SIG-M5 treated with dmso at 0.1 percent for 504 hours (cell line): ENCODE measurements at regions not wholly inside any gene's neighbourhood (a gene's known extent, or its start where the extent isn't known, plus 50 kb on each side); places are given as distances from the start of the nearest gene placed in this dataset.
"Not testable (repeated sequence)": the region's sequence is repeated elsewhere in the genome, so short reads cannot be mapped to it uniquely, and the experiment has no call there.

ENCODE experiments used
- DNase-seq: peaks from one replicate; lab custom pipeline; 2025; ENCODE audit not compliant: unreplicated experiment; lab: John Stamatoyannopoulos, UW

DNA sequence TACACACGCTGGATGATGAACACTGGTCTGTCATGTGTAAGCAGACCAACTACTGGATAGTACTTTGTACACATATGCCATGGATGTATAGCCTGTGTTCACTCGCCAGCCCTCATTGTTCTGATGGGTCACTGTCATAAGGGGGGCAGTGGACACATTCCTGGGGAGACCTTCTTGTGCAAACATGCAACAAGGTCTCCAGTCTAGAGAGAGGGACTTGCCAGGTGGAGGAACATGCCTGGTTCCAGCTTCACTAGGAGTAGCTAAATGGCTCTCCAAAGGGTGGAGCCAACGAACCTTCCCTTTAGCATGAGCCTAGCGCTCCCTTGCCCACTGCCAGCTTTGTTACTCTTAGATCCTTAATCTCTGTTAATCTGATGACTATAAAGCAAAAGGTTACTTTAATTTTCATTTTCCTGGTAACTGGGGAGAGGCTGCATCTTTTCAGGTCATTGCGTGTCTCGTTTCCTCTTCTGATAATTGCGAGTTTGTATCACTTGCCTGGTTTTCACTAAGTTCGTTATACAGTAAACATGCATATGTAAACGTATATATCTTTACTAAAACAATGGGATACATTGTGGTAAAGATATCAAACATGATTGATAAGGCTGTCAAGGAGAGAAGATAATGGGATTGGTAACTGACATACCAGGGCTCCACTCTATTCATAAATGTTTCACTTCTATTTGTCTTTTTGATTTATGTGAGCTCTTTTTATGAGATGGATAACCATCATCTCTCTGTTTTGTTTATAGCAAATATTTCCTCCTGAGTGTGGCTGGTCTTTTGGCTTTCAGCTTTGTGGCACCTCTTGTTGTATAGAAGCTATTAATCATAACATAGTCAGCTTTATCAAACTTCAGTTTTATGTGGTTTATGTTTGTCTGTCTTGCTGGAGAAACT lies 235.2 kb upstream of the SGCG start:
- DNase-seq = no peak

DNA sequence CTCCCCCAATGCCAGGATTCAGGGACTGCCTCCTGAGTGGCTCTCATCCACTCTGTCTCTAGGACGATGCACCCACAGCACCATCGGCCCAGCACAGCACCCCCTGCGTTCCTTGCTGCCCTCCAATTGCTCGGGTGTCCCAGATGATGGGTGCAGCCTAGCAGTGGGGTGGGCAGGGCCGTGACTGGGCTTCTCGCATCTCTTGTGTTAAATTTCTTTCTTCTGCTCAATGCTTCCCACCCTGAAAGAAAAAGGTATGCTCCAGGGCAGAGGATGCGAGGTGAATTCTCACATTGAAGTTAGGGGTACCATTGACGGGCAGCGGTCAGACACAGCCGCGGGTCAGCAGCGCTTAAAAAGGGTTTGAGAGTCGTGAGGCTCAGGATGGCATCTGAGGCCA lies 232.4 kb upstream of the SGCG start:
- DNase-seq = no peak

DNA sequence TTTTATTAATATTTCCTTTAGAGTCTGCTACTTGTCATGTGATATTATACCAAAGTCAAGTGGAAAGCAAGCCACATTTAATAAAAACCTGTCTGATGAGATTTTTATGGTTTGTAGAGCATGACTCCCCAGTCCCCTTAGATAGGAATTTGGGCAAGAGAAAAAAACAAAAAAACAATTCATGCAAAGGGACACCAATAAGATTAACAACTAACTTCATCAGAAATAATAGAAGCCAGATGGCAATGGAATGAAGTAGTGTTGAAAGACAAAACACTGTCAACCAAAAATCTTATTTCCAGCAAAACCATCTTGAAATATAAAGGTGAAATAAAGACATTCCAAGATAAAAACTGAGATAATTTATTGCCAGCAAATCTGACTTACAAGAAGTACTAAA lies 228.8 kb upstream of the SGCG start:
- not testable (repeated sequence) for DNase-seq

DNA sequence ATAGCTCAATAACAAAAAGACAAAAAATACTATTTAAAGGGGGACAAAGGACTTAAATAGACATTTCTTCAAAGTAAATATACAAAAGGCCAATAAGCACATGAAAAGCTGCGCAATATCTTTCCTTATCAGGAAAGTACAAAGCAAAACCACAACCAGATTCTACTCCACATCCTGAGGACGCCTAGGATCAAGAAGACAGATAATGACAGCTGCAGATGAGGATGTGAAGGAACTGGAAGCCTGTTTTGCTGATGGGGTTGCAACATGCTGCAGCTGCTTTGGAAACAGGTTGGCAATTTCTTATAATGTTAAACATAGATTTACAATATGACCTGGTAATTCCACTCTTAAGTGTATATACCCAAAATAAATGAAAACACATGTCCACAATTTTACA lies 225.6 kb upstream of the SGCG start:
- DNase-seq = not testable (repeated sequence)

DNA sequence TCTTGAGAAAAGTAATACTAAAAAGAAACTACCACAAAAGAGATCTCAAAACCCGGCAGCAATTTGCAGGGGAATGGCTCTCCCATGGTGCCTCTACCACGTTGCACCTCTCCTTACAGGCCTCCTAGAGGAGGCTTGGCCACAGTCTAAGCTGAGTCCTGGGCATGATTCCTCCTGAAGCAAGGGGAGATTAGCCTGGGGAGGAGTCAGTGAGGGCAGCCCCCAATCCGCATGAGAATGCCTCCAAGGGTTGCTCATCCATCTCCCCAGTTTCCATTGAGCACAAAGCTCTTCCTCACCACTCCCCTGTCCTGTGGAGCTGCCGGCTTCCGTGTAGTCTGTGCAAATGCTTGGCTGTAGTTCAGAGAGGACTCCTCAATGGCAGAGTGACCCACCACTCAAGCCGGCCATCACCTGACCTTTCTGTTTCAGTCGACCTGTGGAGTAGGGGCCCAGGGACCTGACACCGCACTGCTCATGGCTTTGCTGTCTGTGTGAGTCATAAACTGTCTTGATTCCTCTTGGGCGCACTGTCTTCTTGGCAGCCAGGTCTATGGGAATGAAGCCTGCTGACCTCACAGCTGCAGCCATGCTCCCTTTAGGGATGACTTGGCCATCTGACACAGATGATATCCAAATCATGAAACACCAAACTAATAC lies 224.2 kb upstream of the SGCG start:
- DNase-seq = not testable (repeated sequence)

DNA sequence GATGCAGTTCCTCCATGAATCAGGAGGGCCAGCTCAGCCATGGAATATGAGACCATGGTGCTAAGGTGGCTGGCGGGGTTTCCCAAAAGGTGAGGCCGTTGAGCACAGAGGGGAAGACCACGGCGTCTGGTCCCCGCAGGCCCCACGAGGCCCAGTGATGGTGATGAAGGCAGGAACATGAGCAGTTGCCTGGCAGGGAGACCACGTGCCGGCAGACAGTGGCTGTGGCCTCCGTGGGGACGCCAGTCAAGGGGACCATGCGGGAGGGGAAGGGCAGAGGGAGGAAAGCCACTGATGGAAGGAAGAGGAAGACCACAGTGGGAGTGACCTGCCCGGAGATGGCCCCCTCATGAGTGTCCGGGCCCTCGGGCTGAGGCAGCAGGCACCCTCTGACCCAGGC lies 220.9 kb upstream of the SGCG start:
- DNase-seq = not testable (repeated sequence)

DNA sequence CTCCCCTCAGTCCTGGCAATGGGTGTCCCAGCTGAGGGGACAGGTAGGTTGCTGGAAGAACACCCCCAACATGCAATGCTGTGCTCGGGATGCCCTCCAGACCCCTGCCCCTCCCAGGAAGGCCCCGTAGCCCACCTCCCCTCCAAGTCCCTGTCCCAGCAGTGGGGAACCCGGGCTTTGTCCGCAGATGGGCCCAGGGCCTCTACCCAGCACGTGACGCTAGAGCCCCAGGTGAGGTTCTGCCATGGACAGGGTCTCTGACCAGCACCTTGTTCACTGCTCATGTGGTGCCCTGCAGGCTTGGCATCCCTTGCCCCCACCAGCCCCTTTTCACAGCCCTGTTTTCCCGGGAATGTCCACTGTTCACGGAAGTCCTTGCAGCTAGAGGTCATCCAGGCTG lies 220.0 kb upstream of the SGCG start:
- DNase-seq = no peak

DNA sequence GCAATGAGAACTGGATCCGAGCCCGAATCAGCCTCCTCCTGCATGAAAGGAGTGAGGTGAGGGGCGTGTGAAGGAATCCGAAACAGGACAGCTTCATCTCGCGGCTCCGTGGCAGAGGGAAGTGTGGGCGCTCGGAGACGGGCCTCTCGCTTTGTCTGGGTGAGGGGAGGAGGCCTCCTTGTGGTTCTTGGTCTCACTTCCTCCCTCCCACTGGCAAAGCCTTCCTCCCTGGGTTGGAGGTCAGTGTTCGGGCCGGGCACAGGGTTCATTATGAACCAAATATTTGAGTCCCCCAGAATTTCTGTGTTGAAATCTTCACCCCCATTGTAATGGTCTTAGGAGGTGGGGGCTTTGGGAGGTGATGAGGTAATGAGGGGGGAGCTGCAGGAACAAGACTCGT lies 219.4 kb upstream of the SGCG start:
- not testable (repeated sequence) for DNase-seq

DNA sequence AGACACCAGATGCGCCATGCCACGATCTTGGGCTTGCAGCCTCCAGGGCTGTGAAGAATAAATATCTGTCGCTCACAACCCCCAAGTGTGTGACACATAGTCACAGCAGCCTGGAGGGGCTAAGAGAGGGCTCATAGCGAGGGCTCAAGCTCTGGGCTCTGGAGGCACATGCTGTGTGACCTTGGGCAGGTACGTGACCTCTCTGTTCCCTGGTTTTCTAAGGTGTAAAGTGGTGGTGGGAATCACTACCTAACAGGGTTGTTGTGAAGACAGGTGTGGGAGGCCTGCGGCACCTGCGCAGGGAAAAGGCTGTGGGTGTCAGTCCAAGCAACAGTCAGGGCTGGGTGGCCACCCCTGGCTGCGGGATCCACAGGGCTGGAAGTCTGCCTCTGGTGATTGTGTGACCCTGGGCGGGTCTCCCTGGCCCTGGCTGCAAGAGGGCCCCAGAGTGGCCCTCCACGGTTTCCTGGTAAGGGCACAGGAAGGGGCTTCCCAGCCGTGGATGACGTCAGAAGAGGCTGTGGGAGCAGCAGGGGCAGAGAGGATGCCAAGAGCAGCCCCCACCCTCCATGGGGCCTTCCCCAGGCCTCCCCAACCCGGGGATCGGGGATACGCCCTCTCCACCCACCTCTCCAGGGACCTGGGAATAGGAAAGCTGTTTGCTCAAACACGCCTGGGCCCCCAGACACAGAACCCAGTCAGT lies 218.8 kb upstream of the SGCG start:
- DNase-seq = no peak

DNA sequence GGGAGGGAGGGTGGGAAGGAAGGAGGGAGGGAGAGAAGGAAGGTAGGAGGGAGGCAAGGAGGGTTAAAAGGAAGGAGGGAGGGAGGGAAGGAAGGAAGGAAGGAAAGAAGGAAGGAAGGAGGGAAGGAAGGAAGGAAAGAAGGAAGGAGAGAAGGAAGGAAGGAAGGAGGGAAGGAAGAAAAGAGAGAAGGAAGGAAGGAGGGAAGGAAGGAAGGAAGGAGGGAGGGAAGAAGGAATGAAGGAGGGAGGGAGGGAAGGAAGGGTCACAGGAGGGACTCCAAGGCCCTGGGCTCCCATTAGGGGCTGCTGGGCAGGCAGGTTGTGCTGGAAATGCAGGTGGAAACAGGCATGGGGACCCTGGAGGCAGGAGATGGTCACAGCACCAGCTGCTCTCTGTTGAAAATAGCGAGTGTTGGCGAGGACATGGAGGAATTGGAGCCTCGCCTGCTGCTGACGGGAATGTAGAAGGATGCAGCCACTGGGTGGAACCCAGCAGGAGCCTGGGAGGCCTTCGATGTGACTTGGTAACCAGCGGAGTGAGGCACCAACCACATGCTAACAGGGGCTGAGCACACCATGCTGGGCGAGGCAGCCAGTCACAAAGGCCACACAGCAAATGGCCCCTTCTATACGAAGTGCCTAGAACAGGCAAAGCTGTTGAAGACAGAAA lies 217.3 kb upstream of the SGCG start:
- not testable (repeated sequence) for DNase-seq

DNA sequence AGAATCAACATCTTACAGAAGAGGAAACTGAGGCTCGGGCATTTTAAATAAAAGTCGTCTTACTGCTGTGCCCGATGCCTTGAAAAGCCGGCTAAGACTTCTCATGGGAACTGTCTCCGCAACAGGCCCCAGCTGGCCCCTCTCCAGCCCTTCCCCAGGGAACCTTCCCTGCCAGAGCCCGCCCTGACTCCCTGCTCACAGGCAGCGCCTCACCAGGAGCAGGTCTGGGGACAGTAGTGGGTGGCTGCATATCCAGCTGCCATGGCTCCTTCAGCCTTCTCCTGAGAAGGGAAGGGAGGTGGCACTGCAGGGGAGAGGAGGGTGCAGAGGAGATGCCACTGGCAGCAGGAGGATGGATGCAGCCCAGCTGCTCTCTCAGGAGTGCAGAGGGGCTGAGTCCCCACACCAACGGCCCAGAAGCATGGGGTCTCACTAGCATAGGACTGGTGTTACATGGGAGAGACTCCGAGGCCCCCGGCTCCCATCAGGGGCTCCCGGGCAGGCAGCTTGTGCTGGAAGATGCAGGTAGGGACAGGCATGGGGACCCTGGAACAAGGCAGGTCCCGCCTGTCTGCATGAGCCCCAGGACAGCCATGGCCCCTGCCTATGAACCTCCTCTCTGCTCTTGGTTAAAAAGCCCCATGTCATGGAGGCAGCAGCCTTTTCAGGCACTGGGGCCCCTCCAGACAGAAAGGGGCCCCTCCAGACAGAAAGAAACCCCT lies 216.4 kb upstream of the SGCG start:
- no peak for DNase-seq

DNA sequence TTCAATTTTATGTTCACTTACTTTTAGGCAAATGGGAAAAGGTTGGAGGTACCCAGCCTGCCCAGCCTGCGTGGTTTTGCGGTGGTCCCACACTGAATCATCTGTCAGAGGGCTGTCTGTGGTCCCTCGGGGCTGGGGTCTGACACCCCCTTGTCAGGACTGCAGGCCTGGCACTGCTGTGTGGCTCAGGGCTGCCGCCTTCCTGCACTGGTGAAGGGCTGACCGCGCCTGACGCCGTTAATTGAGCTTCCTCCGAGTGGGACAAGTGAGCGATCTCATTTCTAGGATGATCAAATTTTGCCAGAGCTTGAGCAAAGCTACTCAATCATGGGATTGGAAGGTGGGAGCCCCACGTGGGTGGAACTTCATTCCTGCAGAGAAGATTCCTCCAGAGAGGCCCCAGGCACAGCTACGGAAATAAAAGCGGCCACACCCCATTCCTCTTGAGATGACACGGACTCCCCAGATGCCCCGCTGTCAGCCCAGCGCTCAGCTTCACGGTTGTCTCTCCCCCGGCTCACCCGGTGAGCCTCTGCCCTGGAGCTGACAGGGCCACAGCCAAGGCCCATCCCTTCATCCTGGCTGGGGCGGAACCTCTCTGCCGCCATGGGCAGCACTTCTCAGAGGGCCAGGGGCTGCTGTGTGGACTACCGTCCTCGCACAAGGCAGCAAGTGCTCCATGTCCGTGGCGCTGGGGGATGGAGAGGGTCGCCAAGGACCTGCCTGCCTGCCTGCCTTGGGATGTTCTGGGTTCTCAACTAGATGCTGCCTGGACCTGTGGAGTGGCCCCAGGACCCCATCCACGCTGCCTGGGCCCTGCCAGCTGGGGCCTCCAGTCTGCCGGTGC lies 215.5 kb upstream of the SGCG start:
- not testable (repeated sequence) for DNase-seq

DNA sequence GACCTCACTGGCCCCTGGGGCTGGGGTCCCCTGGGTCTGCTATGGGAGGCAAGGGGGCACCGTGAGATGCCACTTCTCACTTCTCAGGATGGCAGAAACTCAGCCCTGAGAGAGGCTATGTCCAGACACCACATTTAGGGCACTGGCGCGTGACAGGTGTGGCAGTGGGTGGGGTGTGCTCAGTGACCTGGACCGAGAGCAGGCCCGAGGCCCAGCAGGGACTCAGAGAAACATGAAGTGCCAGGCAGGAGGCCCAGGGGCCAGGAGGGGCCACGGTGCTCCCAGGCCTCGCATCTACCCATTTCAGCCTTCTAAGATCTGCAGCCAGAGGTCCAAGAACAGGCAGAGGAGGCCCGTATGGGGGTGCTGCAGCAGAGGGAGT lies 214.9 kb upstream of the SGCG start:
- DNase-seq = not testable (repeated sequence)

DNA sequence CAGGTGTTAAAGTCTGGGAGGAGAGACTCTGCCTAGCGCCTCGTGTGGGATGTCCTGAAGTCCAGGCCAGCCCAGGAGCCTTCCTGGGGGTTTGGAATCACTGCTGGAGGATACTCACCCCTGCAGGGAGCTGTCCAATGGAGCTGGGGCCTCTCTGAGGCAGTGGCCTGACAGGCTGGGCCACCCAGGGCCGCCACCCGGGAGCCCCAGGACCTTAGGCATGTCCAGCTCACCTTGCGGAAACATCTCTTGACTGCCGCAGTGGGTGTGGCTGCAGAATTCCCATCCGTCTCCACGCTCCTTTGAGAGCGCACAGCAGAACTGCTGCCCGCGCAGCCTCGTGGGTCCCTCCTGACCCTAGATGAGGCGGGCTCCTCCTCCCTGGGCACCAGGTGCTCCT lies 214.0 kb upstream of the SGCG start:
- not testable (repeated sequence) for DNase-seq

DNA sequence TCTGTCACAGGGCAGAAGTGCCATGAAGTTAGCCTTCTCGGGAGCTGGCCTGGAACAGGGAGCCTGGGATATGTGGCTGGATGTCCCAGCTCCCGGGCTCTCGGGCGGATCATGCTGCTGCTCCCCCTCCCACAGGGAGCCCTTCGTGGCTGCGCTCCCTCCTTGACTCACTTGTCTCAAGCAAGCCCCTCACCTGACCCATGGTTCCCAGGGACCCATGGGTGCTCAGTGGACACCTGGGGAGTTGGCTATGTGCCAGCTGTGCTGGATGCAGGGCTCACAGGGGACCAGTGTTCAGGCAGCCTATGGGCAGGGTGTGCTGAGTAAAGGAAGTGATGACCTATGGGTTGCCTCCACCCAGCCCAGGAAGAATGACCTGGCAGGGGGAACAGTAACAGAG lies 213.1 kb upstream of the SGCG start:
- DNase-seq = no peak

DNA sequence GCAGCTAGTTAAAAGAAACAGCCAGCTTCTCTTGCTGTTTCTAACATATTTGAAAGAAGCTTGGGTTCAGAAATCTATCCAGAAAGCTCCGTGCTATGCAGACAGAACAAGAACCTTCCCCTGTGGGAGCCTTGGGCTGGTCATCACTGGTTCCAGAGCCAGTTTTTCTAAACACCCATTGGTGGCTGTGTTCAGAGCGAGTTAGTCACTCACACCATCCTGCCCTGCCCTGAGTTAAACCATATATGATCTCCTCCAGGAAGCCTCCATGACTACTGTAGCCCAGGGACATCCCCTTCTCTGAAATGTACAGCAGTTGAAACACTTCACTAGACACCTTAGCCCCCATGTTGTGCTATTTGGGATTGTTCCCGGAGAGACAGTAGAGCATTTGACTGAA lies 200.8 kb upstream of the SGCG start:
- DNase-seq = no peak

DNA sequence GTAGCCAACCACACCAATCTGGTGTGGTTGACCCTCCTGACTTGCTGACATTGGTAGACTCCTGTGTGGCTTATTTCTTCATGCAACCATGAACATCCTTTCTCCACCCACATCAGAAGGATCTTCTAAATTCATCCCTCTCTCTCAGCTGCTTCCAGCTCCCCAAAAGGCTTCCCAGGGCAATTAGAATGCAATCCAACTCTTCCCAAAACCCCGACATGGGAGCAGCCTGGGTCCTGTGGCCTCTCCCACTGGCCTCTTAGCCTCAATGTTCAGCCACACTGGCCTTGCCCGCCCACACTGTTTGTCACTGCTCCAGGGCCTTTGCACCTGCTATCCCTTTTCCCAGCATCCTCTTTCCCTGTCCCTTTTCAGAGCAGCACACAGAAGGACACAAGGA lies 199.8 kb upstream of the SGCG start:
- no peak for DNase-seq

DNA sequence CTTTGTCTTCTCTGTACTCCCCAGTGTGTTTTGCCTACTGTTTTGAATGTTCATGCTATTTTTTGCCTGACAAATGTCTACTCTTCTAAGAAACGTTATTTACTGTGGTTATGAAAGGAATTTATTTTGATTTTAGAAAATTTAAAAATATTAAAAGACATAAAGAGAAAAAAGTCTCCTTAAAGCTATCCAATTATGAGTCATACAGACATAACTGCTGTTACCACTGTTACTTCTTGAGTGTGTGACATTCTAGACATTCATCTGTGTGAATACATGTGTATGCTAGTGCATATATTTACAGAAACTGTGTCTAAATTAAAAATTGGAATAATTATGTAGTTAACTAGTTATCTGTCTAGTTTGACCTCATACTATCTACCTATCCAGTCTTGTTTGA lies 187.6 kb upstream of the SGCG start:
- DNase-seq = no peak

DNA sequence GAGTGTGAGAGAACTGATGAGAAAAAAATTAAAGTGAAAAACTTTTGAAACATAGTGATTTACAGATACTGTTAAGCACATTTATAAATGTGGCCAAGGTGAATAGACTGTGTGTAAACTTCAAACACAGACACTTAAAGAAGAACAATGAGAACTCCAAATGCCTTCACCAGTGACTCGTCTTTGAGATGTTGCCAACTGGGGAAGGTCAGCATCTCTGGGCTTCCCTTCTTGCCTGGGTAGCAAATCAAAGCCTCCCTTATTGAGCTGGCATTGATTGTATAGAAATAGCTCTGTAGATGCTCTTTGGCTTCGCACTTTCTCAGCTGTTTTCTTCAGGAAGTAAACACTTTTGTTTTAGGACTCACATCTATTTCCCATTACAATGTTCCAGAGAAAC lies 177.3 kb upstream of the SGCG start:
- DNase-seq = no peak

DNA sequence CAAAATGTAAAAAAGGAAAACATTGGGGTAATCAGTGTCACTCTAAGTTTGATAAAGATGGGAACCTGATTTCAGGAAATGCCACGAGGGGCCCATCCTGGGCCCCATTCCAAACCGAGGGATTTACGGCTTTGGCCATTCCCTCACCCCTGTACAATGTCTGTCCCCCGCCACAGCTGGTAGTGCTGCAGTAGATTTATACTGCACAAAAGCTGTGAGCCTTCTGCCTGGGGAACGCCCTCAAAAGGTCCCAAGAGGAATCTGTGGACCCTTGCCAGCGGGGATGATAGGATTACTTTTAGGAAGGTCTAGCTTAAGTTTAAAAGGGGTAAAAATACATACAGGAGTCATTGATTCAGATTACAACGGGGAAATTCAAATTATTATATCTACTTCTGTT lies 173.4 kb upstream of the SGCG start:
- no peak for DNase-seq
